H1 (cell line): ENCODE measurements at regions not wholly inside any gene's neighbourhood (a gene's known extent, or its start where the extent isn't known, plus 50 kb on each side); places are given as distances from the start of the nearest gene placed in this dataset.

Source experiments
- CTCF ChIA-PET: fragments of 300-600 bp; sonication (Branson Sonifier 250); formaldehyde crosslinking; loops from one replicate; lab custom pipeline; 2021; ENCODE audit not compliant: partially characterized antibody; lab: Charles Lee
- POLR2A ChIA-PET: fragments of 300-600 bp; sonication (Branson Sonifier 250); formaldehyde crosslinking; loops from one replicate; lab custom pipeline; 2021; ENCODE audit warnings: inconsistent platforms; ENCODE audit not compliant: partially characterized antibody; lab: Charles Lee
- DNase-seq, 2 experiments: peaks; one replicate each; pipeline versions ENCODE4 v3.0.0 to v3.0.0-alpha.2; 2010 to 2022; ENCODE audit warnings: low spot score in 2 of 2, low read depth in 1 of 2, mixed read lengths in 1 of 2
- FAIRE-seq: peaks from 2 replicates; lab custom pipeline; 2011; peaks lifted over from hg19 to GRCh38; lab: Jason Lieb, UNC
- H2AFZ ChIP-seq: 2 replicates; pipeline ENCODE4 v1.8.1; 2012; ENCODE audit warnings: low read length, inconsistent platforms
- H2AK5ac ChIP-seq: 2 replicates; pipeline ENCODE4 v1.6.1; 2013; ENCODE audit warnings: low read depth, low read length
- H2BK120ac ChIP-seq: replicated peaks from 2 replicates; pipeline ENCODE3; 2013; ENCODE audit warnings: low read depth, low read length, inconsistent platforms
- H2BK12ac ChIP-seq: 2 replicates; pipeline ENCODE4 v1.6.1; 2013; ENCODE audit warnings: low read depth, low read length
- H2BK15ac ChIP-seq: 2 replicates; pipeline ENCODE4 v1.6.1; 2013; ENCODE audit warnings: low read length
- H2BK20ac ChIP-seq: 2 replicates; pipeline ENCODE4 v1.6.1; 2013; ENCODE audit warnings: low read length
- H2BK5ac ChIP-seq: 2 replicates; pipeline ENCODE4 v1.6.1; 2013; ENCODE audit warnings: low read depth, low read length
- H3K14ac ChIP-seq: 2 replicates; pipeline ENCODE4 v1.6.1; 2013; ENCODE audit warnings: inconsistent platforms; ENCODE audit not compliant: insufficient read length
- H3K18ac ChIP-seq: 2 replicates; pipeline ENCODE4 v1.6.1; 2013; ENCODE audit warnings: low read length; ENCODE audit errors: extremely low read depth
- H3K23ac ChIP-seq: 2 replicates; pipeline ENCODE4 v1.6.1; 2013; ENCODE audit warnings: inconsistent platforms; ENCODE audit not compliant: insufficient read length
- H3K23me2 ChIP-seq: 2 replicates; pipeline ENCODE4 v1.6.1; 2013; ENCODE audit warnings: low read depth, low read length
- H3K27ac ChIP-seq: 2 replicates; pipeline ENCODE4 v1.6.1; 2011; ENCODE audit warnings: low read depth, low read length, inconsistent platforms
- H3K27me3 ChIP-seq, 4 experiments: replicated peaks in 1 of 4; 1 replicate in 1 of 4; 2 replicates in 3 of 4; pipeline versions ENCODE4 v1.6.1 to v1.8.1; 2011 to 2013; ENCODE audit warnings: low read length in 3 of 4, mild to moderate bottlenecking in 3 of 4, inconsistent platforms in 2 of 4, mixed read lengths in 2 of 4, moderate library complexity in 1 of 4; ENCODE audit not compliant: control insufficient read depth in 3 of 4, insufficient read depth in 3 of 4; ENCODE audit errors: extremely low read depth in 1 of 4
- H3K36me3 ChIP-seq, 4 experiments: 2 replicates each; pipeline versions ENCODE4 v1.6.1 to v1.8.1; 2011 to 2013; ENCODE audit warnings: mild to moderate bottlenecking in 4 of 4, low read length in 3 of 4, moderate library complexity in 2 of 4, control low read depth in 1 of 4, inconsistent platforms in 1 of 4; ENCODE audit not compliant: insufficient read depth in 4 of 4, control insufficient read depth in 2 of 4
- H3K4ac ChIP-seq: replicated peaks from 2 replicates; pipeline ENCODE3; 2013; ENCODE audit warnings: low read length, low read depth, mixed read lengths, inconsistent platforms; ENCODE audit not compliant: insufficient read length
- H3K4me1 ChIP-seq, 4 experiments: replicated peaks in 1 of 4; 1 replicate in 1 of 4; 2 replicates in 3 of 4; pipeline versions ENCODE4 v1.6.1 to v1.8.1; 2011 to 2013; ENCODE audit warnings: low read length in 3 of 4, inconsistent platforms in 2 of 4, mixed read lengths in 1 of 4; ENCODE audit not compliant: insufficient read depth in 4 of 4, control insufficient read depth in 3 of 4
- H3K4me2 ChIP-seq, 2 experiments: 2 replicates each; pipeline versions ENCODE4 v1.6.1 to v1.8.1; 2011 to 2013; ENCODE audit warnings: low read depth in 2 of 2, low read length in 2 of 2, control low read depth in 1 of 2, inconsistent platforms in 1 of 2, mild to moderate bottlenecking in 1 of 2; ENCODE audit not compliant: insufficient read depth in 1 of 2
- H3K4me3 ChIP-seq, 4 experiments: fragments of 200-600, 300-600 bp in 1 of 4; sonication (generic), shearing (Covaris generic), sonication (Bioruptor Twin) in 1 of 4; 2 replicates each; pipeline versions ENCODE4 v1.5.1 to v1.8.1; 2011 to 2016; ENCODE audit warnings: low read length in 4 of 4, low read depth in 3 of 4, control low read depth in 2 of 4, inconsistent platforms in 2 of 4, mild to moderate bottlenecking in 2 of 4, mixed read lengths in 1 of 4, moderate library complexity in 1 of 4; ENCODE audit not compliant: insufficient read depth in 2 of 4; ENCODE audit errors: extremely low read depth in 1 of 4
- H3K56ac ChIP-seq: replicated peaks from 2 replicates; pipeline ENCODE3; 2013; ENCODE audit warnings: low read depth, mild to moderate bottlenecking, mixed read lengths, low read length, inconsistent platforms; ENCODE audit not compliant: insufficient read length
- H3K79me1 ChIP-seq: 2 replicates; pipeline ENCODE4 v1.6.1; 2013; ENCODE audit warnings: low read depth, low read length, control low read depth
- H3K79me2 ChIP-seq, 2 experiments: 2 replicates each; pipeline versions ENCODE4 v1.6.1 to v1.8.1; 2012 to 2013; ENCODE audit warnings: low read length in 2 of 2, mild to moderate bottlenecking in 2 of 2, inconsistent platforms in 1 of 2; ENCODE audit not compliant: insufficient read depth in 2 of 2, control insufficient read depth in 1 of 2
- H3K9ac ChIP-seq, 4 experiments: replicated peaks in 1 of 4; 1 replicate in 1 of 4; 2 replicates in 3 of 4; pipeline versions ENCODE4 v1.6.1 to v1.8.1; 2011 to 2013; ENCODE audit warnings: low read depth in 3 of 4, low read length in 3 of 4, control low read depth in 2 of 4, mild to moderate bottlenecking in 2 of 4, moderate library complexity in 2 of 4, inconsistent platforms in 1 of 4; ENCODE audit errors: extremely low read depth in 1 of 4
- H3K9me3 ChIP-seq, 2 experiments: 2 replicates each; pipeline versions ENCODE4 v1.6.1 to v1.8.1; 2012 to 2013; ENCODE audit warnings: mild to moderate bottlenecking in 2 of 2, moderate library complexity in 2 of 2, control low read depth in 1 of 2, inconsistent platforms in 1 of 2, low read depth in 1 of 2, low read length in 1 of 2, mixed read lengths in 1 of 2; ENCODE audit not compliant: insufficient read depth in 2 of 2
- H4K20me1 ChIP-seq, 2 experiments: replicated peaks in 1 of 2; 2 replicates each; pipeline versions ENCODE3 to v1.8.1; 2011 to 2013; ENCODE audit warnings: inconsistent platforms in 2 of 2, low read length in 2 of 2, mild to moderate bottlenecking in 1 of 2; ENCODE audit not compliant: insufficient read depth in 2 of 2, control insufficient read depth in 1 of 2
- H4K5ac ChIP-seq: 2 replicates; pipeline ENCODE4 v1.6.1; 2013; ENCODE audit warnings: low read length, low read depth, mixed read lengths, inconsistent platforms; ENCODE audit not compliant: insufficient read length
- H4K8ac ChIP-seq: 2 replicates; pipeline ENCODE4 v1.8.0; 2013; ENCODE audit warnings: mild to moderate bottlenecking, moderate library complexity, low read length, inconsistent platforms; ENCODE audit not compliant: insufficient read depth; ENCODE audit errors: extremely low read depth
- H4K91ac ChIP-seq: replicated peaks from 2 replicates; pipeline ENCODE3; 2013; ENCODE audit warnings: low read length, mixed read lengths, inconsistent platforms; ENCODE audit not compliant: insufficient read length
- BRCA1 ChIP-seq: IDR thresholded peaks from 2 replicates; pipeline ENCODE4 v1.6.1; 2012; ENCODE audit warnings: low read depth, low read length, improper control_type of control experiment
- EZH2 ChIP-seq: fragments of 200-600 bp; sonication (generic); IDR thresholded peaks from 2 replicates; pipeline ENCODE4 v1.7.1; 2012; ENCODE audit warnings: low read depth, mild to moderate bottlenecking, moderate library complexity, low read length, inconsistent platforms; ENCODE audit not compliant: severe bottlenecking
- JUN ChIP-seq: IDR thresholded peaks from 2 replicates; pipeline ENCODE4 v1.6.1; 2011; ENCODE audit warnings: low read depth, mild to moderate bottlenecking, improper control_type of control experiment, low read length
- KDM1A ChIP-seq: fragments of 200-600, 300-600 bp; sonication (generic); IDR thresholded peaks from 2 replicates; pipeline ENCODE4 v1.7.1; 2016; ENCODE audit warnings: mild to moderate bottlenecking, low read length, borderline replicate concordance
- POLR2A ChIP-seq, 2 experiments: IDR thresholded peaks; 1 replicate in 1 of 2; 2 replicates in 1 of 2; pipeline ENCODE4 v1.6.1; 2011; ENCODE audit warnings: low read depth in 2 of 2, low read length in 2 of 2, mild to moderate bottlenecking in 2 of 2; ENCODE audit errors: control extremely low read depth in 1 of 2
- RFX5 ChIP-seq: IDR thresholded peaks from 2 replicates; pipeline ENCODE4 v1.6.1; 2011; ENCODE audit warnings: low read depth, low read length, improper control_type of control experiment, borderline replicate concordance
- RXRA ChIP-seq: IDR thresholded peaks from 2 replicates; pipeline ENCODE4 v1.6.1; 2011; ENCODE audit warnings: low read depth, mild to moderate bottlenecking, low read length, moderate library complexity; ENCODE audit not compliant: insufficient read depth
- TAF1 ChIP-seq: IDR thresholded peaks from 2 replicates; pipeline ENCODE4 v1.6.1; 2011; ENCODE audit warnings: mild to moderate bottlenecking, low read depth, low read length
- ZNF274 ChIP-seq: IDR thresholded peaks from 2 replicates; pipeline ENCODE4 v1.7.0; 2012; ENCODE audit warnings: low read length, borderline replicate concordance; ENCODE audit errors: extremely low read depth

GRCh38 chr2:41375901-41376300, 671.9 kb upstream of the PKDCC start:
- Histone ChIP-seq H3K14ac (no peak overlapping the region), H2BK20ac (no peak overlapping the region), H3K23me2 (no peaks in the 10 kb centered on the region), H3K56ac (no peak overlapping the region), H3K4me3 (no peak overlapping the region), H2BK120ac (no peak overlapping the region), H2BK5ac (no peak overlapping the region), H3K23ac (no peak overlapping the region), H4K91ac (no peak overlapping the region), H3K4me1 (no peaks in the 10 kb centered on the region; a peak in 1 of 7 replicates), H3K4ac (no peak overlapping the region), H3K9ac (no peak overlapping the region), H4K5ac (no peak overlapping the region), H3K36me3 (no peaks in the 10 kb centered on the region), H4K8ac (no peak overlapping the region), H2AK5ac (no peak overlapping the region), H2BK15ac (no peak overlapping the region), H2BK12ac (no peak overlapping the region), H4K20me1 (no peaks in the 10 kb centered on the region), H3K79me2 (no peaks in the 10 kb centered on the region), H3K18ac (no peak overlapping the region), H3K79me1 (no peaks in the 10 kb centered on the region), H3K4me2 (0 out of 4 replicates have a peak overlapping the region, but pooled peaks of 1 of the 2 experiments have one; percentile 2), H2AFZ (no peak overlapping the region), H3K9me3 (no peaks in the 10 kb centered on the region), H3K27me3 (no peaks in the 10 kb centered on the region), H3K27ac (no peak overlapping the region)
- ChIA-PET POLR2A (no interaction called here), CTCF (no interaction called here)
- FAIRE-seq (no peak), DNase-seq (no peak)
- TF ChIP-seq RFX5 (no peak), RXRA (no peak), BRCA1 (no peak), ZNF274 (no peak), JUN (no peak), POLR2A (IDR thresholded peaks at IDR 0.05; ENCODE audit: control extremely low read depth in 1 of 2, low read depth in 2 of 2, low read length in 2 of 2) (no peak), KDM1A (no peak), EZH2 (no peak), TAF1 (no peak)
